Endometrial microvascular endothelial cells (primary cell): ENCODE measurements at regions not wholly inside any gene's neighbourhood (a gene's known extent, or its start where the extent isn't known, plus 50 kb on each side); places are given as distances from the start of the nearest gene placed in this dataset.

ENCODE experiments used
- in situ Hi-C: cut with HindIII; loops from 2 replicates; pipeline ENCODE4 v1.10.0; 2017; ENCODE audit warnings: low sequenced_read_pairs, low pct_unique_long_range_greater_than_20kb; ENCODE audit errors: inconsistent ontology term

DNA sequence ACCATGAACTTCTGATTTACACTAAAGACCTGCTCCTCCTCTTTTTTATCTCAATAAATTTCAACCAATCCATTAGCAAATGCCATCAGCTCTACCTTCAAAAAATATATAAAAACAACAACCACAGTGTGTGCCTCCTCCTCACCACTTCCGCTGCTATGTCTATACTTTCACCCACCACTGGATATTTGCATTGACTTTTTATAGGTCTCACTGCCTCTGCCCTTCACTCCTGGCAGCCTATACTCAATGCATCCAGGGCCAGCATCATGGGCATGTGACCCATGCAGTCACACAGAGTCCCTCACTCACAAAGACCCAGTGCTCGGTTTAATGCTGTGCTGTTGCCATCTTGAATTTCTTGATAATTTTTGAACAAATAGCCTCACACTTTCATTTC lies 53.5 kb upstream of the CCDC54 start:
- in situ Hi-C loops, result no loop called here

DNA sequence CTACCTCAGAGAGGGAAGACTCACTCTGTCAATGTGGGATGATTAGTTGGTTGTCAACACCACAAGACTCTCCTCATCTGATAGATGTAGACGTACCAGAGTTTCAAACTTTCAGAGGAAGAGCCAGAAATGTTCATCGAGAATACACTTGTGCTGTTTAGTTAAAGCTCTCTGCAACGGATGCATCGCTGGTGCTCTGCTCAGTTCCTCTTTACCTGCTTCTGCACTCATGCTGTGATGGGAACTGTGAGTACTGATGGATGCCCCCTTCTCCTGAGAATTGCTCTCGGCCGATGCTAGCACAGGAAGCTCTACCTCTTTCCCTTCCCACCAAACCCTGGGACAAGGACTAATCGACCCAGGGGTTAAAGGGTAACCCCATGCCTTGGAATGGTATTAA lies 51.8 kb upstream of the CCDC54 start:
- in situ Hi-C loops, result no loop called here
